Fibroblast of lung (primary cell): ENCODE measurements at regions not wholly inside any gene's neighbourhood (a gene's known extent, or its start where the extent isn't known, plus 50 kb on each side); places are given as distances from the start of the nearest gene placed in this dataset.

Source experiments
- EZH2 ChIP-seq: IDR thresholded peaks from 2 replicates; pipeline ENCODE4 v1.5.1; 2012; ENCODE audit warnings: low read length, control low read depth, mild to moderate bottlenecking; ENCODE audit errors: missing control alignments
- TF ChIP-seq, protein P1 (sequence below), 2 donors: IDR thresholded peaks in 1 of 2; conservative IDR thresholded peaks in 1 of 2; 1 replicate in 1 of 2; 2 replicates in 1 of 2; pipeline ENCODE4 v1.5.1; 2011 to 2012; ENCODE audit warnings: low read length in 2 of 2, control low read depth in 1 of 2, inconsistent platforms in 1 of 2, low read depth in 1 of 2, mild to moderate bottlenecking in 1 of 2

GRCh38 chr21:22743085-22743484 is 1744.9 kb downstream of the NCAM2 start:
- TF ChIP-seq, protein P1, sequence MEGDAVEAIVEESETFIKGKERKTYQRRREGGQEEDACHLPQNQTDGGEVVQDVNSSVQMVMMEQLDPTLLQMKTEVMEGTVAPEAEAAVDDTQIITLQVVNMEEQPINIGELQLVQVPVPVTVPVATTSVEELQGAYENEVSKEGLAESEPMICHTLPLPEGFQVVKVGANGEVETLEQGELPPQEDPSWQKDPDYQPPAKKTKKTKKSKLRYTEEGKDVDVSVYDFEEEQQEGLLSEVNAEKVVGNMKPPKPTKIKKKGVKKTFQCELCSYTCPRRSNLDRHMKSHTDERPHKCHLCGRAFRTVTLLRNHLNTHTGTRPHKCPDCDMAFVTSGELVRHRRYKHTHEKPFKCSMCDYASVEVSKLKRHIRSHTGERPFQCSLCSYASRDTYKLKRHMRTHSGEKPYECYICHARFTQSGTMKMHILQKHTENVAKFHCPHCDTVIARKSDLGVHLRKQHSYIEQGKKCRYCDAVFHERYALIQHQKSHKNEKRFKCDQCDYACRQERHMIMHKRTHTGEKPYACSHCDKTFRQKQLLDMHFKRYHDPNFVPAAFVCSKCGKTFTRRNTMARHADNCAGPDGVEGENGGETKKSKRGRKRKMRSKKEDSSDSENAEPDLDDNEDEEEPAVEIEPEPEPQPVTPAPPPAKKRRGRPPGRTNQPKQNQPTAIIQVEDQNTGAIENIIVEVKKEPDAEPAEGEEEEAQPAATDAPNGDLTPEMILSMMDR (conservative IDR thresholded peaks at IDR 0.05 in 1 of 2, IDR thresholded peaks at IDR 0.05 in 1 of 2; ENCODE audit: low read depth in 1 of 2, low read length in 2 of 2), result no peak
- TF ChIP-seq EZH2, result no peak
